ENCODE measurements at regions not wholly inside any gene's neighbourhood (a gene's known extent, or its start where the extent isn't known, plus 50 kb on each side); places are given as distances from the start of the nearest gene placed in this dataset.

DNA sequence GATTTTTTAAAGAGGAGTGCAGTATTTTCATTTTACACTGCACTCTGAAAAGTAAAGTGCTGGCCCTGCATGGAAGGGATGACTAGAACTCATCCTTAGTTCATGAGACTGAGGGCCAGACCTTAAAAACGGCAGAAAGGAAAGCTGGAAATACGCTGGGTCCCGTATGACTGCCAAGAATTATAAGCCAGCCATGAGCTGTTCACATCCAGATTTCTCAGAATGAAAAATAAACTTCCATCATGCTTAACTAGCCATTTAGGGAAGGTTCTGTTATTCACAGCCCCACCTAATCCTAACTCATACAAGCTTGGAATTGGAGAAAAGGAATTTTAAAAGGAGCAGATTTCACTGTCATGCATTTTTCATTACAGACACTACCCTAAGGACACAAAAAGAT lies 894.4 kb downstream of the FAT4 start:
- no peaks in the 10 kb centered on the region for H3K4me1 ChIP-seq (ENCODE audit: control insufficient read depth in 2 of 2, insufficient read depth in 2 of 2, low read length in 2 of 2)
- Mint-ChIP-seq H3K4me3 (no peak overlapping the region), H3K9me3 (ENCODE audit: insufficient read depth) (peaks cover 3% of the 10 kb centered on the region), H3K27ac (no peak overlapping the region), H3K4me1 (no peaks in the 10 kb centered on the region), H3K27me3 (no peaks in the 10 kb centered on the region)
- ChIA-PET POLR2A (no interaction called here), CTCF (interaction anchor here (0.5 kb wide), 1 partner anchor 14 kb away, joined by 3 read pairs; no protein-coding TSS in a partner anchor)
- no peaks in the 10 kb centered on the region for H3K79me2 ChIP-seq (ENCODE audit: control insufficient read depth, insufficient read depth, low read length)
- WGBS (ENCODE audit: insufficient coverage) = 100% methylated on average over 3 of the region's 3 CpGs
- TF ChIP-seq EZH2 (IDR thresholded peaks at IDR 0.05; ENCODE audit: borderline replicate concordance, insufficient read depth, low read depth, low read length, poor library complexity, severe bottlenecking) = no peak
- TF ChIP-seq, protein P1, sequence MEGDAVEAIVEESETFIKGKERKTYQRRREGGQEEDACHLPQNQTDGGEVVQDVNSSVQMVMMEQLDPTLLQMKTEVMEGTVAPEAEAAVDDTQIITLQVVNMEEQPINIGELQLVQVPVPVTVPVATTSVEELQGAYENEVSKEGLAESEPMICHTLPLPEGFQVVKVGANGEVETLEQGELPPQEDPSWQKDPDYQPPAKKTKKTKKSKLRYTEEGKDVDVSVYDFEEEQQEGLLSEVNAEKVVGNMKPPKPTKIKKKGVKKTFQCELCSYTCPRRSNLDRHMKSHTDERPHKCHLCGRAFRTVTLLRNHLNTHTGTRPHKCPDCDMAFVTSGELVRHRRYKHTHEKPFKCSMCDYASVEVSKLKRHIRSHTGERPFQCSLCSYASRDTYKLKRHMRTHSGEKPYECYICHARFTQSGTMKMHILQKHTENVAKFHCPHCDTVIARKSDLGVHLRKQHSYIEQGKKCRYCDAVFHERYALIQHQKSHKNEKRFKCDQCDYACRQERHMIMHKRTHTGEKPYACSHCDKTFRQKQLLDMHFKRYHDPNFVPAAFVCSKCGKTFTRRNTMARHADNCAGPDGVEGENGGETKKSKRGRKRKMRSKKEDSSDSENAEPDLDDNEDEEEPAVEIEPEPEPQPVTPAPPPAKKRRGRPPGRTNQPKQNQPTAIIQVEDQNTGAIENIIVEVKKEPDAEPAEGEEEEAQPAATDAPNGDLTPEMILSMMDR (IDR thresholded peaks at IDR 0.05) = no peak
- DNase-seq (no peak), ATAC-seq (ENCODE audit: low read depth) (no peak)
- intact Hi-C loops (cut with micrococcal nuclease) = no loop called here
- H3K4me2 ChIP-seq (replicated peaks; ENCODE audit: low read depth, low read length, poor library complexity, severe bottlenecking) = no peak overlapping the region
- no peak overlapping the region for H3K27ac ChIP-seq (ENCODE audit: low read length in 2 of 2)
- no peaks in the 10 kb centered on the region for H3K36me3 ChIP-seq (replicated peaks in 1 of 2; ENCODE audit: control extremely low read depth in 1 of 2, control insufficient read depth in 1 of 2, extremely low read depth in 1 of 2, insufficient read depth in 2 of 2, low read length in 1 of 2)
- no peaks in the 10 kb centered on the region for H3K27me3 ChIP-seq (replicated peaks in 1 of 4; ENCODE audit: control extremely low read depth in 1 of 4, control insufficient read depth in 3 of 4, insufficient read depth in 4 of 4, low read length in 3 of 4)
- no peak overlapping the region for H3K4me3 ChIP-seq (ENCODE audit: control extremely low read depth in 1 of 5, extremely low read depth in 1 of 5, insufficient read depth in 1 of 5, low read depth in 2 of 5, low read length in 4 of 5)
- no peak overlapping the region for H2AFZ ChIP-seq (ENCODE audit: insufficient read depth, low read depth, low read length, poor library complexity, severe bottlenecking)
- H4K20me1 ChIP-seq (ENCODE audit: control insufficient read depth, insufficient read depth, low read length, poor library complexity, severe bottlenecking) = no peaks in the 10 kb centered on the region
- no peaks in the 10 kb centered on the region for H3K9me3 ChIP-seq (ENCODE audit: control extremely low read depth in 1 of 3, control insufficient read depth in 2 of 3, insufficient read depth in 1 of 3, low read length in 2 of 3)
- no peak overlapping the region for H3K9ac ChIP-seq (ENCODE audit: low read length)

DNA sequence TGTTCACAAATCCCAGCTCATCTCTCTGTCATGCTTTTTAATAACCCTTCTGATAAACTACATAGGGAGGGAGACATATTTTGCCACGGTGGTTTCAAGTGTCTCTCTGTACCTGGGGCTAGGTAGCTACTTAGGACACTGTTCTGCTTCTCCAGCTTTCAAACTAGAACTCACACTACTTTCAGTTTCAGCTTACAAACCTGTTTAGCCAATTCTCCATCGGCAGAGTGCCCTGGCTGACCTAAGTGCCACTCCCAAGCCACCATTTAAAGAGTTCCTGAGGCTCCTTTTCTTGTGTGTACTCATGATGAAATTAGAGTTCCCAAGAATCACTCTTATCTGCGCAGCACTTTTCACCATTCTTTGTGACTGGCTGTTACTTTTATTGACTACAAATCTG lies 899.2 kb downstream of the FAT4 start:
- Mint-ChIP-seq H3K4me3 (no peak overlapping the region), H3K27ac (no peak overlapping the region), H3K4me1 (no peaks in the 10 kb centered on the region), H3K9me3 (ENCODE audit: insufficient read depth) (no peaks in the 10 kb centered on the region), H3K27me3 (no peaks in the 10 kb centered on the region)
- Histone ChIP-seq H3K9ac (ENCODE audit: low read length) (no peak overlapping the region), H2AFZ (ENCODE audit: insufficient read depth, low read depth, low read length, poor library complexity, severe bottlenecking) (no peak overlapping the region), H3K36me3 (replicated peaks in 1 of 2; ENCODE audit: control extremely low read depth in 1 of 2, control insufficient read depth in 1 of 2, extremely low read depth in 1 of 2, insufficient read depth in 2 of 2, low read length in 1 of 2) (no peaks in the 10 kb centered on the region), H3K27ac (ENCODE audit: low read length in 2 of 2) (no peak overlapping the region), H4K20me1 (ENCODE audit: control insufficient read depth, insufficient read depth, low read length, poor library complexity, severe bottlenecking) (no peaks in the 10 kb centered on the region), H3K4me1 (ENCODE audit: control insufficient read depth in 2 of 2, insufficient read depth in 2 of 2, low read length in 2 of 2) (no peaks in the 10 kb centered on the region), H3K4me2 (replicated peaks; ENCODE audit: low read depth, low read length, poor library complexity, severe bottlenecking) (no peak overlapping the region), H3K4me3 (ENCODE audit: control extremely low read depth in 1 of 5, extremely low read depth in 1 of 5, insufficient read depth in 1 of 5, low read depth in 2 of 5, low read length in 4 of 5) (no peak overlapping the region), H3K9me3 (ENCODE audit: control extremely low read depth in 1 of 3, control insufficient read depth in 2 of 3, insufficient read depth in 1 of 3, low read length in 2 of 3) (peaks cover 0 to 1% (median 0%) of the 10 kb centered on the region in 3 donors), H3K79me2 (ENCODE audit: control insufficient read depth, insufficient read depth, low read length) (no peaks in the 10 kb centered on the region), H3K27me3 (replicated peaks in 1 of 4; ENCODE audit: control extremely low read depth in 1 of 4, control insufficient read depth in 3 of 4, insufficient read depth in 4 of 4, low read length in 3 of 4) (no peaks in the 10 kb centered on the region)
- TF ChIP-seq, protein P1 (IDR thresholded peaks at IDR 0.05) = no peak
- no peak for TF ChIP-seq EZH2 (IDR thresholded peaks at IDR 0.05; ENCODE audit: borderline replicate concordance, insufficient read depth, low read depth, low read length, poor library complexity, severe bottlenecking)
- ChIA-PET POLR2A (no interaction called here), CTCF (no interaction called here)
- DNase-seq (no peak), ATAC-seq (ENCODE audit: low read depth) (no peak)
- WGBS (ENCODE audit: insufficient coverage) = 80% methylated on average over 1 of the region's 3 CpGs
- intact Hi-C loops (cut with micrococcal nuclease) = no loop called here

All from B cell (primary cell).